ENCODE measurements at regions not wholly inside any gene's neighbourhood (a gene's known extent, or its start where the extent isn't known, plus 50 kb on each side); places are given as distances from the start of the nearest gene placed in this dataset.

GRCh38 chr9:31114346-31114745 is 1270.1 kb upstream of the ACO1 start (continued):
- TF ChIP-seq, protein P1, sequence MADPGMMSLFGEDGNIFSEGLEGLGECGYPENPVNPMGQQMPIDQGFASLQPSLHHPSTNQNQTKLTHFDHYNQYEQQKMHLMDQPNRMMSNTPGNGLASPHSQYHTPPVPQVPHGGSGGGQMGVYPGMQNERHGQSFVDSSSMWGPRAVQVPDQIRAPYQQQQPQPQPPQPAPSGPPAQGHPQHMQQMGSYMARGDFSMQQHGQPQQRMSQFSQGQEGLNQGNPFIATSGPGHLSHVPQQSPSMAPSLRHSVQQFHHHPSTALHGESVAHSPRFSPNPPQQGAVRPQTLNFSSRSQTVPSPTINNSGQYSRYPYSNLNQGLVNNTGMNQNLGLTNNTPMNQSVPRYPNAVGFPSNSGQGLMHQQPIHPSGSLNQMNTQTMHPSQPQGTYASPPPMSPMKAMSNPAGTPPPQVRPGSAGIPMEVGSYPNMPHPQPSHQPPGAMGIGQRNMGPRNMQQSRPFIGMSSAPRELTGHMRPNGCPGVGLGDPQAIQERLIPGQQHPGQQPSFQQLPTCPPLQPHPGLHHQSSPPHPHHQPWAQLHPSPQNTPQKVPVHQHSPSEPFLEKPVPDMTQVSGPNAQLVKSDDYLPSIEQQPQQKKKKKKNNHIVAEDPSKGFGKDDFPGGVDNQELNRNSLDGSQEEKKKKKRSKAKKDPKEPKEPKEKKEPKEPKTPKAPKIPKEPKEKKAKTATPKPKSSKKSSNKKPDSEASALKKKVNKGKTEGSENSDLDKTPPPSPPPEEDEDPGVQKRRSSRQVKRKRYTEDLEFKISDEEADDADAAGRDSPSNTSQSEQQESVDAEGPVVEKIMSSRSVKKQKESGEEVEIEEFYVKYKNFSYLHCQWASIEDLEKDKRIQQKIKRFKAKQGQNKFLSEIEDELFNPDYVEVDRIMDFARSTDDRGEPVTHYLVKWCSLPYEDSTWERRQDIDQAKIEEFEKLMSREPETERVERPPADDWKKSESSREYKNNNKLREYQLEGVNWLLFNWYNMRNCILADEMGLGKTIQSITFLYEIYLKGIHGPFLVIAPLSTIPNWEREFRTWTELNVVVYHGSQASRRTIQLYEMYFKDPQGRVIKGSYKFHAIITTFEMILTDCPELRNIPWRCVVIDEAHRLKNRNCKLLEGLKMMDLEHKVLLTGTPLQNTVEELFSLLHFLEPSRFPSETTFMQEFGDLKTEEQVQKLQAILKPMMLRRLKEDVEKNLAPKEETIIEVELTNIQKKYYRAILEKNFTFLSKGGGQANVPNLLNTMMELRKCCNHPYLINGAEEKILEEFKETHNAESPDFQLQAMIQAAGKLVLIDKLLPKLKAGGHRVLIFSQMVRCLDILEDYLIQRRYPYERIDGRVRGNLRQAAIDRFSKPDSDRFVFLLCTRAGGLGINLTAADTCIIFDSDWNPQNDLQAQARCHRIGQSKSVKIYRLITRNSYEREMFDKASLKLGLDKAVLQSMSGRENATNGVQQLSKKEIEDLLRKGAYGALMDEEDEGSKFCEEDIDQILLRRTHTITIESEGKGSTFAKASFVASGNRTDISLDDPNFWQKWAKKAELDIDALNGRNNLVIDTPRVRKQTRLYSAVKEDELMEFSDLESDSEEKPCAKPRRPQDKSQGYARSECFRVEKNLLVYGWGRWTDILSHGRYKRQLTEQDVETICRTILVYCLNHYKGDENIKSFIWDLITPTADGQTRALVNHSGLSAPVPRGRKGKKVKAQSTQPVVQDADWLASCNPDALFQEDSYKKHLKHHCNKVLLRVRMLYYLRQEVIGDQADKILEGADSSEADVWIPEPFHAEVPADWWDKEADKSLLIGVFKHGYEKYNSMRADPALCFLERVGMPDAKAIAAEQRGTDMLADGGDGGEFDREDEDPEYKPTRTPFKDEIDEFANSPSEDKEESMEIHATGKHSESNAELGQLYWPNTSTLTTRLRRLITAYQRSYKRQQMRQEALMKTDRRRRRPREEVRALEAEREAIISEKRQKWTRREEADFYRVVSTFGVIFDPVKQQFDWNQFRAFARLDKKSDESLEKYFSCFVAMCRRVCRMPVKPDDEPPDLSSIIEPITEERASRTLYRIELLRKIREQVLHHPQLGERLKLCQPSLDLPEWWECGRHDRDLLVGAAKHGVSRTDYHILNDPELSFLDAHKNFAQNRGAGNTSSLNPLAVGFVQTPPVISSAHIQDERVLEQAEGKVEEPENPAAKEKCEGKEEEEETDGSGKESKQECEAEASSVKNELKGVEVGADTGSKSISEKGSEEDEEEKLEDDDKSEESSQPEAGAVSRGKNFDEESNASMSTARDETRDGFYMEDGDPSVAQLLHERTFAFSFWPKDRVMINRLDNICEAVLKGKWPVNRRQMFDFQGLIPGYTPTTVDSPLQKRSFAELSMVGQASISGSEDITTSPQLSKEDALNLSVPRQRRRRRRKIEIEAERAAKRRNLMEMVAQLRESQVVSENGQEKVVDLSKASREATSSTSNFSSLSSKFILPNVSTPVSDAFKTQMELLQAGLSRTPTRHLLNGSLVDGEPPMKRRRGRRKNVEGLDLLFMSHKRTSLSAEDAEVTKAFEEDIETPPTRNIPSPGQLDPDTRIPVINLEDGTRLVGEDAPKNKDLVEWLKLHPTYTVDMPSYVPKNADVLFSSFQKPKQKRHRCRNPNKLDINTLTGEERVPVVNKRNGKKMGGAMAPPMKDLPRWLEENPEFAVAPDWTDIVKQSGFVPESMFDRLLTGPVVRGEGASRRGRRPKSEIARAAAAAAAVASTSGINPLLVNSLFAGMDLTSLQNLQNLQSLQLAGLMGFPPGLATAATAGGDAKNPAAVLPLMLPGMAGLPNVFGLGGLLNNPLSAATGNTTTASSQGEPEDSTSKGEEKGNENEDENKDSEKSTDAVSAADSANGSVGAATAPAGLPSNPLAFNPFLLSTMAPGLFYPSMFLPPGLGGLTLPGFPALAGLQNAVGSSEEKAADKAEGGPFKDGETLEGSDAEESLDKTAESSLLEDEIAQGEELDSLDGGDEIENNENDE (IDR thresholded peaks at IDR 0.05; ENCODE audit: insufficient replicate concordance, low read length): no peak
- no peak for TF ChIP-seq SAP30 (IDR thresholded peaks at IDR 0.05; ENCODE audit: insufficient read depth, insufficient replicate concordance, low read length)
- TF ChIP-seq POLR2AphosphoS5 (IDR thresholded peaks at IDR 0.05; ENCODE audit: low read depth, low read length): no peak
- no peak for TF ChIP-seq RFX5 (IDR thresholded peaks at IDR 0.05; ENCODE audit: borderline replicate concordance, low read depth, low read length)
- no peak for TF ChIP-seq SP2 (IDR thresholded peaks at IDR 0.05; ENCODE audit: low read length)
- no peak for TF ChIP-seq YY1 (IDR thresholded peaks at IDR 0.05; ENCODE audit: low read depth, low read length)
- no peak for TF ChIP-seq TAF7 (optimal IDR thresholded peaks at IDR 0.05; ENCODE audit: borderline replicate concordance, low read depth, low read length)
- TF ChIP-seq CREB1 (IDR thresholded peaks at IDR 0.05): no peak
- no peak for TF ChIP-seq SIN3A (conservative IDR thresholded peaks at IDR 0.05 in 1 of 2, IDR thresholded peaks at IDR 0.05 in 1 of 2; ENCODE audit: low read depth in 1 of 2, low read length in 2 of 2)
- TF ChIP-seq HDAC2 (IDR thresholded peaks at IDR 0.05; ENCODE audit: borderline replicate concordance in 1 of 2, low read depth in 2 of 2, low read length in 2 of 2): no peak
- no peak for TF ChIP-seq JUND (IDR thresholded peaks at IDR 0.05; ENCODE audit: low read length)
